Nephron progenitor cell (in vitro differentiated cells): ENCODE measurements at regions not wholly inside any gene's neighbourhood (a gene's known extent, or its start where the extent isn't known, plus 50 kb on each side); places are given as distances from the start of the nearest gene placed in this dataset.

ENCODE experiments used
- DNase-seq: peaks from one replicate; pipeline ENCODE4 v3.0.0; 2021
- H3K27ac Mint-ChIP-seq: 2 replicates; pipeline ENCODE4 v1.8.0; 2021; ENCODE audit warnings: mild to moderate bottlenecking, moderate library complexity, mixed read lengths
- H3K27me3 Mint-ChIP-seq: 2 replicates; pipeline ENCODE4 v1.8.0; 2021; ENCODE audit warnings: mild to moderate bottlenecking, low read depth, mixed read lengths; ENCODE audit not compliant: poor library complexity
- H3K36me3 Mint-ChIP-seq: 2 replicates; pipeline ENCODE4 v1.8.0; 2021; ENCODE audit warnings: low read depth, mixed read lengths
- H3K4me1 Mint-ChIP-seq: 2 replicates; pipeline ENCODE4 v1.8.0; 2021; ENCODE audit warnings: mixed read lengths
- H3K4me3 Mint-ChIP-seq: 2 replicates; pipeline ENCODE4 v1.8.0; 2021; ENCODE audit warnings: mild to moderate bottlenecking, moderate library complexity, mixed read lengths
- H3K9me3 Mint-ChIP-seq: 2 replicates; pipeline ENCODE4 v1.8.0; 2021; ENCODE audit warnings: mild to moderate bottlenecking, moderate library complexity, mixed read lengths
- CTCF ChIP-seq: fragments of 200-600 bp; sonication (generic); IDR thresholded peaks from 2 replicates; pipeline ENCODE4 v1.5.0; 2021; ENCODE audit warnings: antibody characterized with exemption

DNA sequence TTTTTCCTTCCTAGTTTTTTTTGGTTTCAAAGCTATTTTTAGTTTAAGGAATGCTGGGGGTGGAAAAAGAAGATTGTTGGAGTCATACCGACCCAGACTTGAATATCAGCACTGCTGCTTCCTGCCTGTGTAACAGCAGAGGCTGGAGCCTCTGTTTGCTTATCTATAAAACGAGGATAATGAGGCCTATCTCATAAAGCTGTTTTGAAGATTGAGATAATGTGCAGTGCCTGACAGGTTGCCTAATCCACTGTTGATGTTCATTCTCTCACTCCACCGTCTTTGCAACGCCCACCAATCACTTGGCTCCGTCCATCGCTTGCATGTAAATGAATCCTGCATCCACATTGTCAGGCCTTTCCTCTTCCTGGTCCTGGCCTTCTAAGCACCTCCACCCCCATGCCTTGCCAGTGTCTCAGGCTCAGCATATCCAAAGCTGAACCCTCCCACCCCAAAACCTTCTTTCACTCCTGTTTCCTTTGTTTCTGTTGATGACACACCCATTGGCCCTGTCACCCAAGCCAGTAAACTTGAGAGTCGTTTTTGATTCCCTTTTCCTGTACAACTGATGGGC, 94.9 kb downstream of the MEX3B start:
- TF ChIP-seq CTCF, result no peak
- no peak for DNase-seq
- H3K4me1 Mint-ChIP-seq, result peaks cover 6% of the 10 kb centered on the region
- H3K4me3 Mint-ChIP-seq, result no peak overlapping the region
- no peaks in the 10 kb centered on the region for H3K27me3 Mint-ChIP-seq
- no peak overlapping the region for H3K27ac Mint-ChIP-seq
- H3K36me3 Mint-ChIP-seq, result peaks cover 53% of the 10 kb centered on the region
- H3K9me3 Mint-ChIP-seq, result peaks cover 6% of the 10 kb centered on the region

DNA sequence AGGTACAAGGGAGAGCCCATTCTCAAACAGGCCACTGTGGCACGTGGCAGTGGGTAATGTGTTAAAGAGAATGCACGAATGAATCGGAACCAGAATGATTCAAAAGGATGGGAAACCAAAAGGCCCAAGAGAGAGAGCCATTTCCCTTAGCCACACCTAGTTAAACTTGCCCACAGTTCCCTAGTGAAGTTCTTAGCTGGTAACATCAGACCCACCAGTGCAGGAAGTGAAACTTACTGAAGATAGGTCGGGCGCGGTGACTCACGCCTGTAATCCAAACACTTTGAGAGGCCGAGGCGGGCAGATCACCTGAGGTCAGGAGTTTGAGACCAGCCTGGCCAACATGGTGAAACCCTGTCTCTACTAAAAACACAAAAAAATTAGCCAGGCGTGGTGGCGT, 97.1 kb downstream of the MEX3B start:
- Mint-ChIP-seq H3K9me3 (peaks cover 8% of the 10 kb centered on the region), H3K36me3 (peaks cover 63% of the 10 kb centered on the region), H3K4me3 (no peak overlapping the region), H3K27ac (no peak overlapping the region), H3K4me1 (no peaks in the 10 kb centered on the region), H3K27me3 (peaks cover 4% of the 10 kb centered on the region)
- no peak for DNase-seq
- TF ChIP-seq CTCF, result no peak

GRCh38 chr15:81948222-81948621, 97.6 kb downstream of the MEX3B start:
- no peak for DNase-seq
- no peaks in the 10 kb centered on the region for H3K4me1 Mint-ChIP-seq
- TF ChIP-seq CTCF, result no peak
- peaks cover 63% of the 10 kb centered on the region for H3K36me3 Mint-ChIP-seq
- H3K27ac Mint-ChIP-seq, result no peak overlapping the region
- H3K4me3 Mint-ChIP-seq, result no peak overlapping the region
- peaks cover 8% of the 10 kb centered on the region for H3K9me3 Mint-ChIP-seq
- H3K27me3 Mint-ChIP-seq, result peaks cover 4% of the 10 kb centered on the region

DNA sequence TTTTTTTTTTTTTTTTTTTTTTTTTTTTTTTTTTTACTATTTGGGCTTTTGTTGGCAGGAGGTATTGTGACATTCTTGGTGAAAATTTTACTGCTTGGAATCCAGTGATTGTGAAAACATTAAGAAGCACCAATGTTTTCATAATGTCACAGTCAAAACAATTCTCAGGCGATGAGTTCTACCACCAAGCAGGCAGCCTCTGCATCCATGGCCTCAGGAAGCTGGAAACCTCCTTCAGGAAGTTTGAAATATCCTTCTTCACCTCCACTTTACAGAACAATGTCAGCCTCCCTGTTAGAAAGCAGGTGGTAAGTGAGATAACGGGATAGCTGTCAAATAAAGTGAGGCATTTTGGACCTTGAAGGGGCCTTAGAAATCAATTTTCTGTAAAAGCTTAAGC, 98.3 kb downstream of the MEX3B start:
- no peaks in the 10 kb centered on the region for H3K4me1 Mint-ChIP-seq
- H3K4me3 Mint-ChIP-seq, result no peak overlapping the region
- H3K36me3 Mint-ChIP-seq, result peaks cover 63% of the 10 kb centered on the region
- TF ChIP-seq CTCF, result no peak
- H3K27me3 Mint-ChIP-seq, result peaks cover 4% of the 10 kb centered on the region
- H3K27ac Mint-ChIP-seq, result no peak overlapping the region
- DNase-seq, result no peak
- H3K9me3 Mint-ChIP-seq, result peaks cover 8% of the 10 kb centered on the region

DNA sequence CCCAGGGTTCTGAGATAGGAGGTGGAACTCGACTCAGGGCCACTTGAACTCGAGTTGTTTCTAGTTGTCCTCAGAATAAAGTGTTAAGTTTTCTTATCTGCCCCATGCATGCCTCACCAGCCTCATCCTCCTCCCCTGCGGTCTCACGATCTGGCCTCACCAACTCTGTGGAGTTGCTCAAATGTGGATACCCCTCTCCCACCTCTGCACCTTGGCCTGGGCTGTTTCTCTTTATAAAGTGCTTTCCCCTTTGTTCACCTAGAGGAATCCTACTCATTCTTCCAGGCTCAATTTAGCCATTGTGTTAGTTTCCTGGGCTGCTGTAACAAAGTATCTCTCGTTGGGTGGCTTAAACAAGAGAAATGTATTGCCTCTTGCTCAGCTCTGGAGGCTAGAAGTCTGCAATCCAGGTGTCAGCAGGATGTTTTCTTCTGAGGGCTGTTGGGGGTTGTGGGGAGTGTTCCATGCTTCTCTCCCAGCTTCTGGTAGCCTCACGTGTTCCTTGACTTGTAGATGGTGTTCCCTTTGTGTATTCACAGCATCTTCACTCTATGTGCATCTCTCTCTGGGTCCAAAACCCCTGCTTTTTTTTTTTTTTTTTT, 100.7 kb downstream of the MEX3B start:
- TF ChIP-seq CTCF, result no peak
- Mint-ChIP-seq H3K27ac (no peak overlapping the region), H3K4me1 (peaks cover 16% of the 10 kb centered on the region), H3K36me3 (peaks cover 50% of the 10 kb centered on the region), H3K27me3 (peaks cover 4% of the 10 kb centered on the region), H3K9me3 (peaks cover 10% of the 10 kb centered on the region), H3K4me3 (no peak overlapping the region)
- no peak for DNase-seq

DNA sequence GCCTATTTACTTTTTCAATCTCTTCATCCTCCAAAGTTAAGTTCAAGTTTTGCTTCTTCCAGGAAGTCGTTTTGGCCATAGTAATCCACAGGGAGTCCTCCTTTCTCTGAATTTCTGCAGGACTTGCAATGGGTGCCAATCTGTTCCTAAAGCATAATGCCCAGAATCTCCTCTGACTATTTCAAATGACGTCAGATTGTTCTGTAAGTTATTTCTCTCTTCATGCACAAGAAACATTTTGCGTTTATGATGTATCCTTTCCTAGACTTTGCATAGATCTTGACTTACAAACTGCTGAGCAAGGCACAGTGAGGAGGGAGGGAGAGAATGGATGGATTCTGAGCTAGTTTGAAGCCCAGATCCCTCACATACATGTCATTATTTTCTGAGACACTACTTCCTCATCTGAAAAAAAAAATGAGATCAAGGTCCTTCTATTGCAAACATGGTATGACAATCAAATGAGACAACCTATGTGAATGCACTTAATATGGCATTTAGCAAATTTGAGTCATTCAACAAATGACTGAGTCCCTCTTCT, 103.1 kb downstream of the MEX3B start:
- Mint-ChIP-seq H3K4me1 (peaks cover 16% of the 10 kb centered on the region), H3K9me3 (peaks cover 16% of the 10 kb centered on the region), H3K27me3 (peaks cover 4% of the 10 kb centered on the region), H3K27ac (no peak overlapping the region), H3K4me3 (no peak overlapping the region), H3K36me3 (peaks cover 45% of the 10 kb centered on the region)
- no peak for DNase-seq
- no peak for TF ChIP-seq CTCF
